ENCODE measurements at regions not wholly inside any gene's neighbourhood (a gene's known extent, or its start where the extent isn't known, plus 50 kb on each side); places are given as distances from the start of the nearest gene placed in this dataset.
"Not testable (repeated sequence)": the region's sequence is repeated elsewhere in the genome, so short reads cannot be mapped to it uniquely, and the experiment has no call there.

GRCh38 chr4:75422998-75423397 is 91.2 kb downstream of the RCHY1 start:
- DNase-seq (ENCODE audit: low read depth): no peak

- DNase-seq (ENCODE audit: low read depth): no peak
These were observed 101.5 kb downstream of the RCHY1 start for GRCh38 chr4:75412746-75413145.

- DNase-seq (ENCODE audit: low read depth): no peak
These were observed 115.7 kb downstream of the RCHY1 start for GRCh38 chr4:75398501-75398900.

- no peak for DNase-seq (ENCODE audit: low read depth)
These were observed 122.6 kb downstream of the RCHY1 start for GRCh38 chr4:75391489-75392166.

GRCh38 chr4:75386426-75386825 is 127.8 kb downstream of the RCHY1 start:
- DNase-seq (ENCODE audit: low read depth): not testable (repeated sequence)

GRCh38 chr4:75385106-75385505 is 129.1 kb downstream of the RCHY1 start:
- DNase-seq (ENCODE audit: low read depth): no peak

GRCh38 chr4:75376543-75376942 is 137.7 kb downstream of the RCHY1 start:
- no peak for DNase-seq (ENCODE audit: low read depth)

GRCh38 chr4:75371915-75372314 is 142.3 kb downstream of the RCHY1 start:
- DNase-seq (ENCODE audit: low read depth): no peak

GRCh38 chr4:75370576-75370975 is 143.6 kb downstream of the RCHY1 start:
- no peak for DNase-seq (ENCODE audit: low read depth)

- no peak for DNase-seq (ENCODE audit: low read depth)
These were observed 168.8 kb downstream of the RCHY1 start for GRCh38 chr4:75345423-75345822.

GRCh38 chr4:75344915-75345314 is 169.3 kb downstream of the RCHY1 start:
- peak; percentile 40 for DNase-seq (ENCODE audit: low read depth)

GRCh38 chr4:75343333-75343732 is 170.9 kb downstream of the RCHY1 start:
- DNase-seq (ENCODE audit: low read depth): no peak

- peak; percentile 13 for DNase-seq (ENCODE audit: low read depth)
These were observed 173.6 kb downstream of the RCHY1 start for GRCh38 chr4:75340561-75340960.

GRCh38 chr4:75338352-75338880 is 175.8 kb downstream of the RCHY1 start:
- peak; percentile 19 for DNase-seq (ENCODE audit: low read depth)

- DNase-seq (ENCODE audit: low read depth): peak; percentile 48
These were observed 186.2 kb downstream of the RCHY1 start for GRCh38 chr4:75327804-75328512.

GRCh38 chr4:75325318-75325979 is 188.8 kb downstream of the RCHY1 start:
- DNase-seq (ENCODE audit: low read depth): no peak

GRCh38 chr4:75321484-75321883 is 192.7 kb downstream of the RCHY1 start:
- DNase-seq (ENCODE audit: low read depth): peak; percentile 22

GRCh38 chr4:75317641-75318040 is 196.6 kb downstream of the RCHY1 start:
- not testable (repeated sequence) for DNase-seq (ENCODE audit: low read depth)

GRCh38 chr4:75308049-75308448 is 206.2 kb downstream of the RCHY1 start:
- no peak for DNase-seq (ENCODE audit: low read depth)

GRCh38 chr4:75306506-75306905 is 207.7 kb downstream of the RCHY1 start:
- no peak for DNase-seq (ENCODE audit: low read depth)

- DNase-seq (ENCODE audit: low read depth): no peak
These were observed 211.6 kb downstream of the RCHY1 start for GRCh38 chr4:75302648-75303047.

GRCh38 chr4:75289914-75290582 is 224.2 kb downstream of the RCHY1 start:
- peak; percentile 11 for DNase-seq (ENCODE audit: low read depth)
